ENCODE measurements at regions not wholly inside any gene's neighbourhood (a gene's known extent, or its start where the extent isn't known, plus 50 kb on each side); places are given as distances from the start of the nearest gene placed in this dataset.

DNA sequence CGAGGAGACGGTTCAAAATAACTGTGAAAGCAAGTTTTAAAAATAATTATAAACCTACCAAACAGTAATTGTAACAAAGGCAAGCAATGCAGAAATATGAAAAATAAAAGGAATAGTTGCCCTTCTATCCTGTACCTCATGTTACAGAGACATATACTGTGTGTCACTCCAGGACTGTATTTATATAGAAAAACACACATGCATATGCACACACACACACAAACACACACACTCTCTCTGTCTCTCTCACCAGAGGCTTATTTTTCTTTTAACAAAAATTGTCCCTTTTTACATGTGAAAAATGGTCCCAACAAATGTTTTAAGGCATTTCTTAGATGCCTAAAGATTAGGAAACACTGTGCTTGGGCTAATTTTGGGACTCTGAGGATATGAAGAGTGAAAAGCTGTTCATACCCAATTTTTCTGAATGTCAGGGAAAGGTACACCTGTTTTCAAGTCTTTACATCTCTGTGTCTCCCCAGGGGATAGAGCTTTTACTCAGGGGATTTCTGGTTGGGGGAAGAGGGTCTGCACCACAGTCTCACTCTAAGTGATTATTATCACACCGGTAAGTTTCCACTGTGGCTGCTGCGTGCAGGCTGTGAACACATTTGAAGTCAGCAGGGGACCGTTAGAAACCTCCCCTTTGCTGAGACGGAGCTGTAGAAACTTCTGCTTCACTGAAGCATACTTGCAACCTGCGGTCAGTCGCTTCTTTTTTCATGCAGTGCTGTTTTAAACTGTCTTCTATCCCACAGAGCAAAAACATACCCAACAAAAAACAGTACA, 51.4 kb upstream of the SPAG16 start:
- Mint-ChIP-seq H3K27ac (no peak overlapping the region), H3K4me3 (no peak overlapping the region), H3K27me3 (peaks cover 8% of the 10 kb centered on the region), H3K4me1 (peaks cover 8% of the 10 kb centered on the region), H3K36me3 (ENCODE audit: low read depth) (no peaks in the 10 kb centered on the region), H3K9me3 (no peaks in the 10 kb centered on the region)
- ChIA-PET CTCF (no interaction called here), POLR2A (no interaction called here)
- DNase-seq: peak; percentile 18

DNA sequence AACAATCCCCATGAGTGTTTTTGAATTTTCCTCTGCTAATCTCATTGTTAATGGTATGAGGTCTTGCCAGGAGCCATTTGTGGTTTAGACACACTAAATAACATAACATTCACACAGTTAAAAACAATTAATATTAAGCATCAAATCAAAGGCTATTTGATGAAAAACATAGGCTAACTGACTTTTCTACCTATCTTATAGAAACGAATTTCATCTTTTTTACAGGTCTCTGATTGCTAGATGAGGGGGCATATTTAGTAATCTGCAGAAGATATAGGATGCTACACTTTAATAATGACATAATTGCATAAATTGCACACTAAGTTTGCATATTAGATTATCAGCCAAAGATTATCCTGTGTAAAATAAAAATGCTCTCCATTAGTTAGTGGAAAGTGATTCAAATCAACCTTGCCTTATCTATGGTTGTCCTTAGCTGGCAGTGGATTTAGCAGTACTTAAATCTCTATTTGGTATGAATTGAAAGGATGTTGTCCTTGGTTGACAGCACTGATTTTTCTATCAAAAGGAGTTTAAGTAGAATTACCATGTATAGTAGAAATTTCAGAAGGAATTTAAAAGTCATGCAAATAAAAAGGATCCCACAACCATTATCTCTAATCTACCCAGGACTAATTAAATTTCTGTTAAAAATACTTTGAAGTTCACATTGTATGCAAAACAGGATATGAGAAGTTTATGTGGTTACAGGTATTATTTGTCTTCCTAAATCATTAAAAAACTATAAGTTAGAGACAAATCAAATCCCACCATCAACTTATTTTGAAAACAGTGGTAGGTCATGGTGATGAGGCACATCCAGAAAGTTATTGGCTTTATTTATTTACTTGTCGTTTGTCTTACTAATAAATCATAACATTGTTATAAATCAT, 50.6 kb upstream of the SPAG16 start:
- Mint-ChIP-seq H3K27me3 (peaks cover 9% of the 10 kb centered on the region), H3K9me3 (no peaks in the 10 kb centered on the region), H3K4me1 (peaks cover 8% of the 10 kb centered on the region), H3K36me3 (ENCODE audit: low read depth) (no peaks in the 10 kb centered on the region), H3K27ac (no peak overlapping the region), H3K4me3 (no peak overlapping the region)
- ChIA-PET CTCF (no interaction called here), POLR2A (no interaction called here)
- DNase-seq: no peak
